IMR-90 (cell line): ENCODE measurements at regions not wholly inside any gene's neighbourhood (a gene's known extent, or its start where the extent isn't known, plus 50 kb on each side); places are given as distances from the start of the nearest gene placed in this dataset.

Source experiments
- ATAC-seq: fragments of 200-7000 bp; cut with Tn5 transposase; 2 replicates; pipeline ENCODE4 v1.9.1; 2020; ENCODE audit warnings: low read depth, mild to moderate bottlenecking, moderate library complexity
- BruUV-seq: library from RNA; stranded (reverse); fragments of 400-500 nt; replicated peaks from 2 replicates; lab custom pipeline; 2021; lab: Mats Ljungman, UMichigan
- CTCF ChIA-PET: fragments of 300-600 bp; formaldehyde crosslinking; extraction: SDS; loops from one replicate; lab custom pipeline; 2021; ENCODE audit warnings: antibody characterized with exemption; lab: Yijun Ruan, JAX
- POLR2A ChIA-PET: fragments of 300-600 bp; sonication (Branson Sonifier 250); formaldehyde crosslinking; loops from one replicate; lab custom pipeline; 2022; ENCODE audit warnings: antibody characterized with exemption; ENCODE audit not compliant: unreplicated experiment; lab: Charles Lee
- DNase-seq: peaks from one replicate; pipeline ENCODE4 v3.0.0; 2013
- H2AFZ ChIP-seq: replicated peaks from 2 replicates; pipeline ENCODE3; 2013; ENCODE audit warnings: low read length, mild to moderate bottlenecking; ENCODE audit not compliant: poor library complexity
- H2AK5ac ChIP-seq: 2 replicates; pipeline ENCODE4 v1.6.1; 2013; ENCODE audit warnings: low read depth, low read length, inconsistent platforms
- H2AK9ac ChIP-seq: replicated peaks from 2 replicates; pipeline ENCODE3; 2013; ENCODE audit warnings: mild to moderate bottlenecking, low read depth, low read length, moderate library complexity; ENCODE audit not compliant: poor library complexity
- H2BK120ac ChIP-seq: 2 replicates; pipeline ENCODE4 v1.6.1; 2013; ENCODE audit warnings: low read depth, low read length, inconsistent platforms
- H2BK15ac ChIP-seq: 3 replicates; pipeline ENCODE4 v1.6.1; 2013; ENCODE audit warnings: low read depth, low read length, inconsistent platforms
- H2BK20ac ChIP-seq: 2 replicates; pipeline ENCODE4 v1.6.1; 2013; ENCODE audit warnings: low read depth, mild to moderate bottlenecking, inconsistent platforms, low read length, moderate library complexity
- H2BK5ac ChIP-seq: 2 replicates; pipeline ENCODE4 v1.6.1; 2013; ENCODE audit warnings: mild to moderate bottlenecking, low read depth, low read length, inconsistent platforms; ENCODE audit not compliant: poor library complexity, severe bottlenecking
- H3K14ac ChIP-seq: replicated peaks from 2 replicates; pipeline ENCODE4 v1.6.1; 2013; ENCODE audit warnings: low read depth, low read length, inconsistent platforms
- H3K18ac ChIP-seq: 2 replicates; pipeline ENCODE4 v1.6.1; 2013; ENCODE audit warnings: low read depth, low read length, control low read depth
- H3K23ac ChIP-seq: 2 replicates; pipeline ENCODE4 v1.6.1; 2013; ENCODE audit warnings: low read depth, low read length, inconsistent platforms
- H3K27ac ChIP-seq: 2 replicates; pipeline ENCODE4 v1.5.1; 2013; ENCODE audit warnings: mild to moderate bottlenecking, control low read depth, low read length; ENCODE audit not compliant: insufficient read depth
- H3K27me3 ChIP-seq: 2 replicates; pipeline ENCODE4 v1.6.1; 2013; ENCODE audit warnings: low read length; ENCODE audit not compliant: control insufficient read depth, insufficient read depth
- H3K36me3 ChIP-seq: 2 replicates; pipeline ENCODE4 v1.6.1; 2013; ENCODE audit warnings: low read length, mixed read lengths; ENCODE audit not compliant: control insufficient read depth, insufficient read depth
- H3K4ac ChIP-seq: 2 replicates; pipeline ENCODE4 v1.6.1; 2013; ENCODE audit warnings: low read depth, low read length, inconsistent platforms
- H3K4me1 ChIP-seq: 2 replicates; pipeline ENCODE4 v1.6.1; 2013; ENCODE audit warnings: low read length, mixed read lengths; ENCODE audit not compliant: control insufficient read depth, insufficient read depth
- H3K4me2 ChIP-seq: 2 replicates; pipeline ENCODE4 v1.6.1; 2013; ENCODE audit warnings: low read depth, mild to moderate bottlenecking, control low read depth, low read length, moderate library complexity
- H3K4me3 ChIP-seq: 2 replicates; pipeline ENCODE4 v1.5.1; 2013; ENCODE audit warnings: low read depth, mild to moderate bottlenecking, control low read depth, low read length, moderate library complexity; ENCODE audit not compliant: insufficient read depth
- H3K56ac ChIP-seq: 2 replicates; pipeline ENCODE4 v1.6.1; 2013; ENCODE audit warnings: low read length, inconsistent platforms; ENCODE audit not compliant: insufficient read depth; ENCODE audit errors: extremely low read depth
- H3K79me1 ChIP-seq, 2 experiments: 2 replicates each; pipeline ENCODE4 v1.6.1; 2013; ENCODE audit warnings: low read length in 2 of 2, inconsistent platforms in 1 of 2, low read depth in 1 of 2
- H3K9ac ChIP-seq: 2 replicates; pipeline ENCODE4 v1.6.1; 2013; ENCODE audit warnings: low read depth, low read length, control low read depth
- H3K9me1 ChIP-seq: 2 replicates; pipeline ENCODE4 v1.6.1; 2013; ENCODE audit warnings: low read length, inconsistent platforms; ENCODE audit not compliant: insufficient read depth
- H3K9me3 ChIP-seq: 2 replicates; pipeline ENCODE4 v1.6.1; 2013; ENCODE audit warnings: low read length; ENCODE audit not compliant: control insufficient read depth, insufficient read depth
- H4K20me1 ChIP-seq: 2 replicates; pipeline ENCODE4 v1.6.1; 2013; ENCODE audit warnings: low read length, inconsistent platforms; ENCODE audit not compliant: insufficient read depth
- H4K5ac ChIP-seq: 2 replicates; pipeline ENCODE4 v1.6.1; 2013; ENCODE audit warnings: mild to moderate bottlenecking, low read depth, low read length, control low read depth
- H4K8ac ChIP-seq, 2 experiments: 2 replicates each; pipeline ENCODE4 v1.6.1; 2013; ENCODE audit warnings: low read depth in 2 of 2, low read length in 2 of 2, control low read depth in 1 of 2, inconsistent platforms in 1 of 2
- H4K91ac ChIP-seq: 2 replicates; pipeline ENCODE4 v1.6.1; 2013; ENCODE audit warnings: low read depth, low read length, inconsistent platforms; ENCODE audit not compliant: insufficient read depth
- BHLHE40 ChIP-seq: fragments of 150-350 bp; IDR thresholded peaks from 2 replicates; pipeline ENCODE4 v1.6.1; 2016; ENCODE audit warnings: mild to moderate bottlenecking, low read depth, low read length
- CEBPB ChIP-seq: IDR thresholded peaks from 2 replicates; pipeline ENCODE4 v1.6.1; 2012; ENCODE audit warnings: low read depth, low read length, improper control_type of control experiment
- FOS ChIP-seq: fragments of 150-350 bp; IDR thresholded peaks from 2 replicates; pipeline ENCODE4 v1.6.1; 2016; ENCODE audit warnings: low read depth, low read length
- MAFK ChIP-seq: IDR thresholded peaks from 2 replicates; pipeline ENCODE4 v1.6.1; 2012; ENCODE audit warnings: low read depth, low read length, improper control_type of control experiment
- NFE2L2 ChIP-seq: fragments of 150-350 bp; IDR thresholded peaks from 2 replicates; pipeline ENCODE4 v1.6.1; 2016; ENCODE audit warnings: low read depth, mild to moderate bottlenecking, low read length
- RAD21 ChIP-seq: IDR thresholded peaks from 2 replicates; pipeline ENCODE4 v1.6.1; 2012; ENCODE audit warnings: low read length, improper control_type of control experiment
- RCOR1 ChIP-seq: IDR thresholded peaks from 2 replicates; pipeline ENCODE4 v1.6.1; 2012; ENCODE audit warnings: mild to moderate bottlenecking, low read length, improper control_type of control experiment; ENCODE audit not compliant: insufficient replicate concordance
- RFX5 ChIP-seq: IDR thresholded peaks from 2 replicates; pipeline ENCODE4 v1.8.0; 2012; ENCODE audit warnings: low read depth, mild to moderate bottlenecking, low read length, moderate library complexity
- dilution Hi-C: fragments of 300-500 bp; cut with HindIII; formaldehyde crosslinking; loops from one replicate; pipeline ENCODE4 v1.14.3; 2018; ENCODE audit warnings: low sequenced_read_pairs; ENCODE audit not compliant: unreplicated experiment
- in situ Hi-C: fragments of 300-500 bp; cut with MboI; formaldehyde crosslinking; loops from 3 replicates; pipeline ENCODE4 v1.14.3; 2019; ENCODE audit warnings: low sequenced_read_pairs, inconsistent platforms, mixed read lengths
- intact Hi-C: fragments of 100-400 bp; cut with micrococcal nuclease; formaldehyde crosslinking; loops from 2 replicates; pipeline ENCODE4 v1.10.0; 2022
- TF ChIP-seq, protein P1 (sequence below): fragments of 150-350 bp; IDR thresholded peaks from 2 replicates; pipeline ENCODE4 v1.6.1; 2017; ENCODE audit warnings: mild to moderate bottlenecking, antibody characterized with exemption, low read length, low read depth
- TF ChIP-seq, protein P2 (sequence below): conservative IDR thresholded peaks from 2 replicates; pipeline ENCODE4 v1.5.1; 2012; ENCODE audit warnings: mild to moderate bottlenecking, low read depth, low read length, improper control_type of control experiment
- TF ChIP-seq, protein P3 (sequence below): fragments of 150-350 bp; IDR thresholded peaks from 2 replicates; pipeline ENCODE4 v1.6.1; 2016; ENCODE audit warnings: low read depth, mild to moderate bottlenecking, low read length, moderate library complexity, borderline replicate concordance

DNA sequence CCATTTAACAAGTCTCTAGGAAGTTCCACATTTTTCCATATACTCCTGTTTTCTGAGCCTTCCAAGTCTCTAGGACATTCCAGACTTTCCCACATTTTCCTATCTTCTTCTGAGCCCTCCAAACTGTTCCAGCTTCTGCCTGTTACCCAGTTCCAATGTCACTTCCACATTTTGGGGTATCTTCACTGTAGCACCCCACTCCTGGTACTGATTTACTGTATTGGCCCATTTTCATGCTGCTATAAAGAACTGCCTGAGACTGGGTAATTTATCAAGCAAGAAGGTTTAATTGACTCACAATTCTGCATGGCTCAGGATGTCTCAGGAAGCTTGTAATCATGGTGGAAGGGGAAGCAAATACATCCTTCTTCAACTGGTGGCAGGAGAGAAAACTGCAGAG lies 285.0 kb downstream of the LRRIQ3 start:
- Histone ChIP-seq H2AK9ac (no peak overlapping the region), H3K4me2 (no peak overlapping the region), H4K8ac (no peak overlapping the region), H3K36me3 (no peaks in the 10 kb centered on the region), H3K9ac (no peak overlapping the region), H4K20me1 (no peaks in the 10 kb centered on the region), H3K9me3 (peaks cover 7% of the 10 kb centered on the region), H3K4ac (no peak overlapping the region), H2AK5ac (no peak overlapping the region), H3K14ac (no peak overlapping the region), H2BK15ac (no peak overlapping the region), H3K27me3 (no peaks in the 10 kb centered on the region), H4K91ac (no peak overlapping the region), H2AFZ (no peak overlapping the region), H2BK20ac (no peak overlapping the region), H3K23ac (no peak overlapping the region), H2BK5ac (no peak overlapping the region), H3K56ac (no peak overlapping the region), H3K9me1 (no peaks in the 10 kb centered on the region), H4K5ac (no peak overlapping the region), H3K79me1 (no peaks in the 10 kb centered on the region), H3K18ac (no peak overlapping the region), H3K4me3 (no peak overlapping the region), H3K4me1 (no peaks in the 10 kb centered on the region), H2BK120ac (no peak overlapping the region), H3K27ac (no peak overlapping the region)
- no peak for DNase-seq
- ATAC-seq: no peak
- CTCF ChIA-PET: interaction anchor here (0.6 kb wide), 1 partner anchor 374 kb away, joined by 3 read pairs; no protein-coding TSS in a partner anchor
- no TSS peak for BruUV-seq
- dilution Hi-C loops: no loop called here
- in situ Hi-C loops: no loop called here
- TF ChIP-seq RCOR1 (no peak), BHLHE40 (no peak), NFE2L2 (no peak), CEBPB (no peak), RFX5 (no peak), MAFK (no peak), RAD21 (no peak), FOS (no peak)
- TF ChIP-seq, protein P1, sequence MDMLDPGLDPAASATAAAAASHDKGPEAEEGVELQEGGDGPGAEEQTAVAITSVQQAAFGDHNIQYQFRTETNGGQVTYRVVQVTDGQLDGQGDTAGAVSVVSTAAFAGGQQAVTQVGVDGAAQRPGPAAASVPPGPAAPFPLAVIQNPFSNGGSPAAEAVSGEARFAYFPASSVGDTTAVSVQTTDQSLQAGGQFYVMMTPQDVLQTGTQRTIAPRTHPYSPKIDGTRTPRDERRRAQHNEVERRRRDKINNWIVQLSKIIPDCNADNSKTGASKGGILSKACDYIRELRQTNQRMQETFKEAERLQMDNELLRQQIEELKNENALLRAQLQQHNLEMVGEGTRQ: no peak
- TF ChIP-seq, protein P2, sequence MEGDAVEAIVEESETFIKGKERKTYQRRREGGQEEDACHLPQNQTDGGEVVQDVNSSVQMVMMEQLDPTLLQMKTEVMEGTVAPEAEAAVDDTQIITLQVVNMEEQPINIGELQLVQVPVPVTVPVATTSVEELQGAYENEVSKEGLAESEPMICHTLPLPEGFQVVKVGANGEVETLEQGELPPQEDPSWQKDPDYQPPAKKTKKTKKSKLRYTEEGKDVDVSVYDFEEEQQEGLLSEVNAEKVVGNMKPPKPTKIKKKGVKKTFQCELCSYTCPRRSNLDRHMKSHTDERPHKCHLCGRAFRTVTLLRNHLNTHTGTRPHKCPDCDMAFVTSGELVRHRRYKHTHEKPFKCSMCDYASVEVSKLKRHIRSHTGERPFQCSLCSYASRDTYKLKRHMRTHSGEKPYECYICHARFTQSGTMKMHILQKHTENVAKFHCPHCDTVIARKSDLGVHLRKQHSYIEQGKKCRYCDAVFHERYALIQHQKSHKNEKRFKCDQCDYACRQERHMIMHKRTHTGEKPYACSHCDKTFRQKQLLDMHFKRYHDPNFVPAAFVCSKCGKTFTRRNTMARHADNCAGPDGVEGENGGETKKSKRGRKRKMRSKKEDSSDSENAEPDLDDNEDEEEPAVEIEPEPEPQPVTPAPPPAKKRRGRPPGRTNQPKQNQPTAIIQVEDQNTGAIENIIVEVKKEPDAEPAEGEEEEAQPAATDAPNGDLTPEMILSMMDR: no peak
- TF ChIP-seq, protein P3, sequence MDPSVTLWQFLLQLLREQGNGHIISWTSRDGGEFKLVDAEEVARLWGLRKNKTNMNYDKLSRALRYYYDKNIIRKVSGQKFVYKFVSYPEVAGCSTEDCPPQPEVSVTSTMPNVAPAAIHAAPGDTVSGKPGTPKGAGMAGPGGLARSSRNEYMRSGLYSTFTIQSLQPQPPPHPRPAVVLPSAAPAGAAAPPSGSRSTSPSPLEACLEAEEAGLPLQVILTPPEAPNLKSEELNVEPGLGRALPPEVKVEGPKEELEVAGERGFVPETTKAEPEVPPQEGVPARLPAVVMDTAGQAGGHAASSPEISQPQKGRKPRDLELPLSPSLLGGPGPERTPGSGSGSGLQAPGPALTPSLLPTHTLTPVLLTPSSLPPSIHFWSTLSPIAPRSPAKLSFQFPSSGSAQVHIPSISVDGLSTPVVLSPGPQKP: no peak
- intact Hi-C loops: no loop called here
- POLR2A ChIA-PET: no interaction called here
